GM18502 (cell line): ENCODE measurements at regions not wholly inside any gene's neighbourhood (a gene's known extent, or its start where the extent isn't known, plus 50 kb on each side); places are given as distances from the start of the nearest gene placed in this dataset.

Experiments
- ATAC-seq: cut with Tn5 transposase; IDR thresholded peaks from one replicate; pipeline ENCODE4 v1.9.1; 2021; ENCODE audit warnings: mild to moderate bottlenecking; ENCODE audit not compliant: unreplicated experiment, poor library complexity

GRCh38 chr3:83513051-83513450 lies 1445.7 kb upstream of the CADM2 start:
- ATAC-seq: no peak

- no peak for ATAC-seq
Observed at GRCh38 chr3:83513677-83514076, 1445.1 kb upstream of the CADM2 start.

DNA sequence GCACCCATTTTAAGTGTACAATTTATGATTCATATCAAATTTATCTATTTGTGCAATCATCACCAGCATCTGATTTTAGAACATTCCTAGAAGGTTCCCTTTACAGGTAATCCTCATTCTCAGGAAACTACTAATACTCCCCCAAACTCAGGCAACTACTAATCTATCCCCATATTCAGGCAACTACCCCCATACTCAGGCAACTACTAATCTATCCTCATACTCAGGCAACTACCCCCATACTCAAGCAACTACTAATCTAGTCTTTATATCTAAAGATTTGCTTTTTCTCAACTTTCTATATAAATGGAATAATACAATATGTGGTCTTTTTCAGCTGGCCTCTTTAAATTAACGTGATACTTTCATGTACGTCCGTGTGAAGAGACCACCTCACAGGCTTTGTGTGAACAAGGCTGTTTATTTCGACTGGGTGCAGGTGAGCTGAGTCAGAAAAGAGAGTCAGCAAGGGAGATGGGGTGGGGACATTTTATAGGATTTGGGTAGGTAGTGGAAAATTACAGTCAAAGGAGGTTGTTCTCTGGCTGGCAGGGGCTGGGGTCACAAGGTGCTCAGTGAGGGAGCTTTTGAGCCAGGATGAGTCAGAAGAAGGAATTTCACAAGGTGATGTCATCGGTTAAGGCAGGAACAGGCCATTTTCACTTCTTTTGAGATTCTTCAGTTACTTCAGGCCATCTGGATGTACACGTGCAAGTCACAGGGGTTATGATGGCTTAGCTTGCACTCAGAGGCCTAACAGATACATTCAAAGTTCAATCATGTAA lies 1444.5 kb upstream of the CADM2 start:
- no peak for ATAC-seq

DNA sequence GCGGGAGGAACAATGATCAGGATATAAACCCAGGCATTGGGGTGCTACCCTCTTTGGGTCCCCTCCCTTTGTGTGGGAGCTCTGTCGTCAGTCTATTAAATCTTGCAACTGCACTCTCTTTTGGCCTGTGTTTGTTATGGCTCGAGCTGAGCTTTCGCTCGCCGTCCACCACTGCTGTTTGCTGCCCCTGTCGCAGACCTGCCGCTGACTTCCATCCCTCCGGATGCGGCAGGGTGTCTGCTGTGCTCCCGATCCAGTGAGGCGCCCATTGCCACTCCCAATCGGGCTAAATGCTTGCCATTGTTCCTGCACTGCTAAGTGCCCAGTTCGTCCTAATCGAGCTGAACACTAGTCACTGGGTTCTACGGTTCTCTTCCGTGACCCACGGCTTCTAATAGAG lies 1443.7 kb upstream of the CADM2 start:
- no peak for ATAC-seq

DNA sequence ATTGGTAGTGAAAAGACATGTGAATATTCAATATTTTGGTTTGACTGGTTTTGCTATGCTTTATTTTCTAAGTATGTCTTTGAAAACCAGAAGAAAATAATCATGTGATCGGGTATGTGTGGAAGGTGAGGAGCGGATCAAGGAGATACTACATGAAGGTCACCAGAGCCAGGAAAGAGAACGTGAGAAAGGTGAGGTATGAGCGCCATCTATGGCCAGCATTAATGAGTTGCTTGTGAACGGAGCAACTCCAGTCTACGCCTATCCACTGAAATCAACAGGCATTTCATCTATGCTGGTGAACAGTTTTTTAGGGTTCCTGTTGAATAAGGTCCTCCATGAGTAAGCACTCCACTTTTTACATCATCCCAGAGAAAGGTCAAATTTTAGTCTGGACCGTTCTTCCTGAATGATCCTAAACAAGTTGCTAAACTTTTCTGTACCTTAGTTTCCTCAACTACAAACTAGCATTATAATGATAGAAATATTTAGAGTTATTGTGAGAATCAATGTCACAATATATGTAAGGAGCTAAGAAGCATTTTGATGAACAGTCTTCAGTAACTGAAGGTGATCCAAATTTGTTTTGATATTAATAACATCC lies 1435.2 kb upstream of the CADM2 start:
- peak; percentile 96 for ATAC-seq

DNA sequence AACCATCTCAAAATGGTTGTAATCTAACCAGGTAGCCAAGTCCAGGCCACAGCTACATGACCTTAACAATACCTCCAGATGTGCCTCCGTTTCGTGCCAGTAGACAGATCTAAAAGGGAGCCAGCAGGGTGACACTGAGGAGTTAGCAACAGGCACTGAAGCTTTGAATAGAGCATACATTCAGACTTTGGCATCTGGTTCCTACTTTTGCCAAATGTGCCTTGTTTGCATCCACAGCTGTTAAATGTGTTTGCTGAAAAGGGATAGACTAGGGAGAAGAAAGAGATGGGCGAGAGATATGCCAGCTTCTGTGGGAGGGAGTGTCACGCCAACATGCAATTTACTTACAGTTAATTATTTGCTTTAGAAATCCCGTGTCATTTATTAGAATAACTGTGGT lies 1433.9 kb upstream of the CADM2 start:
- ATAC-seq: no peak

GRCh38 chr3:83559082-83559481 lies 1399.7 kb upstream of the CADM2 start:
- ATAC-seq: no peak

- ATAC-seq: no peak
Observed at GRCh38 chr3:83567935-83568334, 1390.9 kb upstream of the CADM2 start.

DNA sequence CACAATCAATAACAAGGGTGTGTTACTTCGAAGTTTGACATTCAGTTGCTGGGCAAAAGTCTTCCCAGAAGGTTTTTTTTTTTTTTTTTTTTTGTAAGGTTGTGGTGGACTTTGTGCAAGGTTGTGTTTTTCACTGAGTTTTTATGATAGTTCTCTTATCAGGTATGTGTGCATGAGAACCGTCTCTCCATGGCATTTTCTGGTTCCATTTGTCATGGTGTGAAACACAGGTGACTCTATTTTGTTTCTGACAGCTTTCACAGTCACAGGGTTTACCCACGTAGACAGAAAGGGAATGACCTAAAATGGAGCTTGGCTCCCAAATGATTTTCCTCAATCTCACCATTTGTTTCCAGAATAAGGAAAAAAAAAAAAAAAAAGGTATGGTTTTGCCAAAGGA lies 1377.2 kb upstream of the CADM2 start:
- no peak for ATAC-seq

GRCh38 chr3:83601704-83602103 lies 1357.1 kb upstream of the CADM2 start:
- ATAC-seq: no peak

- ATAC-seq: no peak
Observed at GRCh38 chr3:83622526-83622925, 1336.3 kb upstream of the CADM2 start.

DNA sequence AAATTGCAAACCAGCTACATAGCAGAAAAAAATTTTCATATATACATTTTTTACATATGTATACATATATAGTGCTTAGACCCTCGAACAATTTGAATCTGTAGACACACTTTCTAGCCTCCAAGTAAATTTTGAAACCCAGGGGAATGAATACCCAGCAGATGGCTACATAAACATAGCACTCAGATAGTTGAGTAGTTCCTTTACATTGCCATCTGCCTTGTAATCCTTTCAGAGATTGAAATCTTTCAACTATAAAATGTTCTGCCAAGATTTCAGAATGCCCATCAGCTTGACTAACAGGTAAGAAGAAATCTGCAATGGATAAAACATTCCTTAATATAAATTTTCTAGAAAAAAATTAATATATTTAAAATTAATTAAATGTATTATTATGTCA lies 1333.5 kb upstream of the CADM2 start:
- no peak for ATAC-seq

- no peak for ATAC-seq
Observed at GRCh38 chr3:83628471-83628870, 1330.3 kb upstream of the CADM2 start.

DNA sequence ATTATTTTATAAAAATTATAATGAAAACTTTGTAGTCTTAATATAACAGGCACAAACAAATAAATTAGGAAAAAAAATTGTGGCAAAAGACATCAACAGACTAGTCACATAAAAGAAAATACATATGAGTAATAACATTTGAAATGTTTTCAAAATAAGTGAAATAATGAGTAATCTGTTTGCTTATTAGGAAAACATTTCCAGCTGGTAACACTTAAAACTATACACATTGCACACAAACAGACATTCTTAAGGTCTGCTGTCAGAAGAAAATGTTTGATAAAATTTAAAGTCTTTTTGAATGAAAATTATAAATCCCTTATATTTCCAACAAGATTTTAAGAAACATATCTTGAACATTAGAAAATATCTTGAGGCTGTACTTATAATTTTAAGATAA lies 1326.3 kb upstream of the CADM2 start:
- no peak for ATAC-seq

DNA sequence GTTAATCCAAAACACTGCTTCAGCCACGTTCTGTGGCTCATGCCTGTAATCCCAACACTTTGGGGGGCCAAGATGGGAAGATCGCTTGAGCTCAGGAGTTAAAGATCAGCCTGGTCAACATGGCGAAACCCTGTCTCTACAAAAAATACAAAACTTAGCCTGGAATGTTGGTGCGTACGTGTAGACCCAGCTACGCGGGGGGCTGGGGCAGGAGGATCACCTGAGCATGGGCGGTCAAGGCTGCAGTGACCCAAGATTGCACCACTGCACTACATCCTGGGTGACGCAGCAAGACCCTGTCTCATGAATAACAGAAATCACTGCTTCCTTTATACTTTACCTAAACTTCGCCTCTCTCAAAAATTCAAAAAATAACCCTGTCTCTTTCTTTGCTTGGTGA lies 1325.0 kb upstream of the CADM2 start:
- no peak for ATAC-seq

DNA sequence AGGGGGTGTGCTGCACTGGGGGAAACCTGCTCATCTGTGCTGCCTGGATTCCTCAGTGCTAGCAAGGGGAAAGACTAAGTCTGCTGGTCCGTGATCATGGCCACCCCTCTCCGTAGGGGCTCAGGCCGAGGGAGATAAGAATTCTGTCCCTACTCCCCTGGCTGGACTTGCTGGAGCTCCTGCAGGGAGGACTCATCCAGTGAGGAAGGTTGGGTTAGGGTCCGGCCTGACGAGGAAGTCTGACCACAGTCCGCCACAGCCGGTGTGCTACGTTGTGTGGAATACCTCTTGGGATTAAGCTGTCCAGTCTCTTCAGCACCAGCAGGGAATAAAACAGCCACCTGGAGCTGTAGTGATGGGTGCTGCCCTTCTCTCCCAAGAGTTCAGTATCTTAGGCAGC lies 1309.1 kb upstream of the CADM2 start:
- ATAC-seq: no peak

DNA sequence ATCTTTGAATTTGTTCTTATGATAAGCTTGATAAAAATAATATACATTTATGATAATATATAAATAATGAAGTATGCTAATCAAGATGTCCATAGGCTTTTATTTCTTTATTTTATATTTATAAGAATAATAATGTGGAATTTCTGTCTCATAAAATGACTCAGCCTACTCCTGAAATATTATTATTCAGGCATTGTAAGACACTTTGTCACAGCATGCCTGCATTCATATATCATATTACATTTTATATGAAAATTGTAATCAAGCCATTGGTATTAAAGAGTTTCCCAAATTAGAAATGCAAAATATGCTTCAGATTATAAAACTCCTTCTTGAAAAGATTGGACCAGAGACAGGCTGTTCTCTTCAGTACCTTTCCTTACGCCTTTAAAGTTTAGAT lies 1303.7 kb upstream of the CADM2 start:
- no peak for ATAC-seq

DNA sequence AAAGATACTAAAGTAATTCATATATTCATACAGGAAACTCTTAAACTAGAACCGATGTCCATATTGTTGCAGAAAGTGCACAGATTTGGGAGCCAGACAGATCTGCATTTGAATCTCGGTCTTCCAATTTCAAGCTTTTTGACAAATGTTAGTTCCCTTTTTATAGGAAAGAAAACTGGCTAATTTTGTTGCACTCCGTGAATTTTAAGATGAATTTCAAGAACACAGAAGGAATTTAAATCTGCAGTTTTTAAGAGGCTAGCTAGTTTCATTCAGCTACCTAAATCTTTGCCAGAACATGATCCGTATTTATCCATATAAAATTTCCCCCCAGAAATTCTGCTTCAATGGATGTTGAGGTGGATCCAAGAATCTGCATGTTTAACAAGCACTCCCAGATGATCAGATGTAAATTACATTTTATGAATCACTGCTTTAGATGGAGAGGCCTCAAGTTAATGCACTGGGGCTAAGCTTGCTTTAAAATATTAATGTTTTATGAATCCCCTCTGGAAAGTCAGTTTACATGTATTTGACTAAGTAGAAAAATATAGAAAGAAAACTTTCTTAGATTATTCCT lies 1296.3 kb upstream of the CADM2 start:
- ATAC-seq: no peak

DNA sequence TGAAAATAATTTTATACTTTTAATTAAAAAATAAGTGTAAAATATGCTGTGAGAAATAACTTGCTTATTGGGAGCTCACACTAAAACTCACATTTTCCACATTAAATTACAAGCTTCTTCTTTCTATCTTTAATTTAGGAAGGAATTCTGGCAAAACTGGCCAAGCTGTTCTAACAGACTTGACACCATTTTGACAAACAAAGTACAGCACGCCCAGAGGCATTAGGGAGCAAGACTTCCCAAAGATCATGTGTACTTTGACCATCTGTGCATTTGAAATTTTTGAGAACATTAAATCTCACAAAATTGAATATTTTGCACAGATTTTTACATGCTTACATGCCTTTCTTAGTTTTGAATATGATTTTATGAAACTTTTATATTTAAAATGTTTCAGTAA lies 1288.4 kb upstream of the CADM2 start:
- no peak for ATAC-seq

DNA sequence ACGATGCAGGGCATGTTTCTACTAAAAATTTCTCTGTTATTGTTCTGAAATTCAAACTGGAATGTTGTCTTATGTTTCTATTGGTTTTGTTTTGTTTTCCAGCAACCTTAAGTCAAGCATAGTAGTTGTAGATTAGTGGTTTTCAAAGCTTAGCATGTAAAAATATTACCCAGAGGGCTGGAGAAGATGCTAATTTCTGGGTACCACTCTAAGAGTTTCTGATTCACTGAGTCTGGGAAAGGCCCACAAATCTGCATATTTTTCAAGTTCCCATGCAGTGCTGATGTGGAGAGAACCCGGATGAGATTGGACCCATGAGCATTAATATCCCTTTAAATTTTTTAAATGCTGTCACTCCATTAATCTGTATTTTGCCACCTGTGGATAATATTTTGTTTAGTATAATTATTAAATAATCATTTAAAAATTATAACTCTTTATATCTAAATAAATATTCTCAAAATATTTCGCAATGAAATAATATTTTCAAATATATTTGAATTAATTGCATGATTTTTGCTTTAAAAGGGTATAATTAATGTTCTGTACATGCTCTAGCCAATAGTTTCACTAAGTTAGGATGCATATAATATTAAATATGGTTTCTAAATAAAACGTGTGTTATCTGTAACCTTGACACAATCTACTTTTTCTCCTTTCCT lies 1274.7 kb upstream of the CADM2 start:
- ATAC-seq: no peak

- ATAC-seq: no peak
Observed at GRCh38 chr3:83706669-83707068, 1252.1 kb upstream of the CADM2 start.
